Neutrophil (primary cell): ENCODE measurements at regions not wholly inside any gene's neighbourhood (a gene's known extent, or its start where the extent isn't known, plus 50 kb on each side); places are given as distances from the start of the nearest gene placed in this dataset.

Source experiments
- H3K27ac ChIP-seq: fragments of 200-600 bp; sonication (generic); 2 replicates; pipeline ENCODE4 v1.5.1; 2016; ENCODE audit warnings: mild to moderate bottlenecking, moderate library complexity
- H3K27me3 ChIP-seq: fragments of 200-600 bp; sonication (generic); 2 replicates; pipeline ENCODE4 v1.6.0; 2016; ENCODE audit warnings: mild to moderate bottlenecking
- H3K36me3 ChIP-seq: fragments of 200-600 bp; sonication (generic); 2 replicates; pipeline ENCODE4 v1.5.1; 2017
- H3K4me1 ChIP-seq, 2 experiments: fragments of 200-600 bp in 1 of 2; sonication (generic) in 1 of 2; 1 replicate in 1 of 2; 2 replicates in 1 of 2; pipeline versions ENCODE4 v1.5.1 to v1.6.1; 2013 to 2016; ENCODE audit warnings: low read depth in 1 of 2, low read length in 1 of 2, mild to moderate bottlenecking in 1 of 2, moderate library complexity in 1 of 2; ENCODE audit not compliant: control insufficient read depth in 1 of 2, insufficient read depth in 1 of 2
- H3K4me3 ChIP-seq, 2 experiments: fragments of 200-600 bp in 1 of 2; sonication (generic) in 1 of 2; 1 replicate in 1 of 2; 2 replicates in 1 of 2; pipeline ENCODE4 v1.5.1; 2013 to 2016; ENCODE audit warnings: low read depth in 1 of 2, low read length in 1 of 2, mild to moderate bottlenecking in 1 of 2, moderate library complexity in 1 of 2
- H3K9me3 ChIP-seq: fragments of 200-600 bp; sonication (generic); 2 replicates; pipeline ENCODE4 v1.5.1; 2016
- CTCF ChIP-seq: fragments of 200-600 bp; sonication (generic); IDR thresholded peaks from 2 replicates; pipeline ENCODE4 v1.5.1; 2016; ENCODE audit warnings: antibody characterized with exemption

GRCh38 chr20:1813674-1814635 is 81.3 kb upstream of the SIRPA start:
- H3K36me3 ChIP-seq = peaks cover under 1% of the 10 kb centered on the region
- no peaks in the 10 kb centered on the region for H3K9me3 ChIP-seq
- TF ChIP-seq CTCF = no peak
- peaks cover 82 to 84% of the 10 kb centered on the region in 2 experiments for H3K4me1 ChIP-seq
- H3K4me3 ChIP-seq = no peak overlapping the region
- H3K27me3 ChIP-seq = no peaks in the 10 kb centered on the region
- H3K27ac ChIP-seq = peak overlapping the region; percentile 99

- H3K27ac ChIP-seq = peak overlapping the region; percentile 99
- H3K9me3 ChIP-seq = no peaks in the 10 kb centered on the region
- no peak overlapping the region for H3K4me3 ChIP-seq
- H3K36me3 ChIP-seq = peaks cover 8% of the 10 kb centered on the region
- no peaks in the 10 kb centered on the region for H3K27me3 ChIP-seq
- peaks cover 82 to 84% of the 10 kb centered on the region in 2 experiments for H3K4me1 ChIP-seq
- no peak for TF ChIP-seq CTCF
Measured at GRCh38 chr20:1813101-1813529, 82.1 kb upstream of the SIRPA start.

- Histone ChIP-seq H3K36me3 (peaks cover 8% of the 10 kb centered on the region), H3K4me3 (peak overlapping the region; percentile 40 to 46), H3K27ac (peak overlapping the region; percentile 99), H3K9me3 (no peaks in the 10 kb centered on the region), H3K4me1 (peaks cover 82 to 84% of the 10 kb centered on the region in 2 experiments), H3K27me3 (no peaks in the 10 kb centered on the region)
- no peak for TF ChIP-seq CTCF
Measured at GRCh38 chr20:1811621-1812498, 83.3 kb upstream of the SIRPA start.

- Histone ChIP-seq H3K4me3 (peak overlapping the region; percentile 40 to 46), H3K27me3 (no peaks in the 10 kb centered on the region), H3K36me3 (peaks cover 8% of the 10 kb centered on the region), H3K4me1 (peaks cover 82 to 84% of the 10 kb centered on the region in 2 experiments), H3K27ac (peak overlapping the region; percentile 99), H3K9me3 (no peaks in the 10 kb centered on the region)
- TF ChIP-seq CTCF = no peak
Measured at GRCh38 chr20:1810926-1811620, 84.1 kb upstream of the SIRPA start.

- no peaks in the 10 kb centered on the region for H3K27me3 ChIP-seq
- H3K36me3 ChIP-seq = peaks cover 8% of the 10 kb centered on the region
- H3K27ac ChIP-seq = peak overlapping the region; percentile 99
- no peak for TF ChIP-seq CTCF
- peak overlapping the region; percentile 40 to 46 for H3K4me3 ChIP-seq
- no peaks in the 10 kb centered on the region for H3K9me3 ChIP-seq
- H3K4me1 ChIP-seq = peaks cover 82 to 84% of the 10 kb centered on the region in 2 experiments
Measured at GRCh38 chr20:1810572-1810925, 84.7 kb upstream of the SIRPA start.
